Activated T-helper 1 cell treated with anti-CD3 and anti-CD28 coated beads, Interleukin-2, amount 50 U/mL, for 16 hours (primary cell): ENCODE measurements at regions not wholly inside any gene's neighbourhood (a gene's known extent, or its start where the extent isn't known, plus 50 kb on each side); places are given as distances from the start of the nearest gene placed in this dataset.

Experiments
- DNase-seq, 2 donors: peaks; one replicate each; pipeline ENCODE4 v3.0.0-alpha.2; 2020; ENCODE audit warnings: low read depth in 1 of 2, low spot score in 1 of 2

DNA sequence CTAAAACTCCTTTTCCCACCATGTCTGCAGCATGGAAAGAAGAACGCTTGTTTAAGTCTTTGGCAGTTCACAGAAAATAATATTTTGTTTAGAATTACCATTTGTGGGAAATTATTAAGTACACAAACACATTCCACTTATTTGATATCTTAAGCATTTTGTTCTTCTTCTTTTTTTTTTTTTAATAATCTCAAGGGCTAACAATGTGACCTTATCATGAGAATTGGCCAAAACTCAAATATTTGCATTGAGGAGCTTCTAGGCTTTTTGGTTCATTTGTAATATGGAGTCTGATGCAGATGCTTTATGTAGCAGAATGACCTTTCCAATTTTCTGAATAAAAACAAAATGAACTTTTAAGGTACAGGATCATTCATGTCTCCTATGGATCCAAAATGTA lies 555.0 kb downstream of the ZEB2 start:
- no peak for DNase-seq

DNA sequence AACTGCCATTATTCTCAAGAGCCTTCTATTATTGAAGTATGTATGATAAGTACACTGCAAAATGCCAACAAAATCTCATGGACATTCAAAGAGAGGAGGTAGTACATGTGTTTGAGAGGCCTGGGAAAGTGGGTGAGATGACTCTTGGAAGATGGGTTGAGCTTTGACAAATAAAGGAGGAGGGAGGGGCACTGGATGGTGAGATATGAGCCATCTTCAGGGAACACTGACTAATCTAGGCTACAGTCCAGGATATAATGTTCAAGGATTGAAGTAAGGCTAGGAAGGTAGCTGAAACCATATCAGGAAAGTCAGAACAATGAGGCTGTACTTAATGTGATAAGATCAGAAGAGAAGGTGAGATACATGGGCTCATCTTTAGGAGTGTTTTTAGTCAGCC lies 559.7 kb downstream of the ZEB2 start:
- no peak for DNase-seq

DNA sequence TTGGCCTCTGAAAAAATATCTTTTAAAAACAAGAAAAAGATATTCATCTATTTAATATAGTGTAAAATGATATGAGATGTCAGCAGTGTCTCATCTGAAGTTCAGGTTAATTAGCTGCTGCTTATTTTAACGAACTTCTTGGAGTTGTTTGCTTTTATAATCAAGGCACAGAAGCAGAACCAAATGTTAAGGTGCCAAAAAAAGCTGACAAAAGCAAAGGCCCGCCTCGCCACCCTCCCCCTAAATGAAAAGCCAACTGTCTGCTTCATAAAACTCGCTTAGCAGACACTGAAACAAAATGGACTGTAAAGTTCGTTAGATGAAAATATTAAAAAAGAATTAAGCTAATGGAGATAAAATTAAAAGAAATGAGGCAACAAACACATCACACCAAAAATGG lies 562.6 kb downstream of the ZEB2 start:
- no peak for DNase-seq

DNA sequence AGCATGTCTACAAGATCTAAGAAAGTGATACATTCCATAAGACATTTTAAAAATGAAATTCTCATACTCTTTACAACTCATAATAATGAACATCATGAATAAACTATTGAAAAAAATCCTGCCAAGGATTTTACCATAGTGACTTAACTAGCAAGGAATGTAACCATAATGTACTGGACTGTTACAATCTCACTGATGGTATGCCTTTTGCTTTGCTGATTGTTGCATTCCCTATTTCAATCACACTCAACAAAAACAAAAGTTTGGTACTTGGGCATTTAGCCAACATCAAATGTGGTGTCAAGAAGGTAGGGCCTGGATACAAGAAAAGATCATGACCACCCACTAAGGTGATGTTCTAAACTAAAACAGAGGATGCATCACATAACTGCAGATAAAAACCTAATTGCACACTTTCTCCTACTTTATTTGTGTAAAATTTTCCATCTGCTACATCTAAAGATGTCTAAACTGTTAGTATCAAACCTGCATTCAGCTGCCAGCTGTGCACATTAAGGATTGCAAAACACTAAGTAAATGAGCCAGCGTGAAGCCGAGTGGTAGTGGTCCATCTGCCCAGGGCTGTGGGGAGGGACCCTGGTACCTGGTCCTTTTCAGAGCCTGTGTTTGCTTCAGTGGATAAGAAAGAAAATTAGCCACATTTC lies 564.4 kb downstream of the ZEB2 start:
- DNase-seq, result no peak

DNA sequence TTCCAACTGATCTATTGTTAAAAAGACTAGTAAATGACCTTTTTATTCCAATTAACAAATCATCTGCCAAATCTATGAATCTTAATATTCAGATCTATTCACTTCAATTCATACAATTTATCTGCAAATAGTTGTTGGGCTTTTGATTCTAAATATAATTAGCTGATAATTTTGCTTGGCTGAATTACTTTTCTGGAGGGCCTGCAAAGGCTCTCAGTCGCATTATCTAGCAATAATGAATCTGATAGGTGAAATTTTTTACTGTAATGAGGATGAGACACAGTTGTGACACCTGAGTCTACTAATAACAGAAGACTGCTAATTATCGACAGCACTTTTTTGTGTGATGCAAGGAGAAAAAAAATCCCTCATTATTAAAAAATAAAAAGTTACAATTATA lies 565.1 kb downstream of the ZEB2 start:
- no peak for DNase-seq

DNA sequence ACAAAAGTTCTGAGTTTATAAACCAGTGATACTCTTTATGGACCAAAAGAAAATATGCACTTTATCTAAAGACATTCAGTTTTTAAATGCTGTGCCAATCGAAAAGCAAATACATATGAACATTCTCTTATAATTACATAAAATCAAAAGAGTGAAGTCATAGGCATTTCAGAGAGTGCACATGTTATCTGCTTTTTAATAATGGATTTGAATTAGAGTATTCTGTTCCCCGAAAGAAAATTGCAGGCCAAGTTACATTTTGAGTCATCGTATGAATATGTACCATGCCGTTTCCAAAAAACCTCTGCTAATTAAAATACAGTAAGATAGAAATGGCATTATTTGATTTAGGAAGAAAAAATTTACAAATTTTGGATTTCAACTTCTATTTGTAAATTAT lies 565.7 kb downstream of the ZEB2 start:
- no peak for DNase-seq

DNA sequence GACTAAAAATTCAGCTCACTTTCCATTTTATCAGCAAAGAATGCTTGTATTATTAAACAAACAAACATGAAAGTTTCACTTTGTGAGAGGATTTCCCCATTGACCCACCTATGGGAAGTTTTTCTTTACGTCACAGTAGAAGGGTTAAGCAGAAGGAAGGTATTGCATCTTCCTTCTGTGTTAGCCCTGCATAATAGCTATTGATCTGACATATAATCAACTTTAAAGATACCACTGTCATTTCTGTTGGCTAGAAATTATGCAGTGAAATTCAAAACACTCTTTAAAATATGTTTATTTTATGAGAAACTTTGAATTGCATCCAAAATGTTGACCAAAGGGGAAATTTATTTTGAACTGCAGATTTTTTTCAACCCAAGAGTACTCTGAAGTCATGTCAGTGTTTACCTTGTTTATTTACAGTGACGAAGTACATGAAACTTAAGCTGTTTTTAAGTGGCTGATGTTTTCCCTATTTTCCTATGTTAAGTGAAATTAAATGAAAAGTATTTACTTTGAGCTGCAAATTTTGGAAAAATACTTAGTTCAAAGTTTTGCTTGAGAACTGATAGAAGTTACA lies 566.4 kb downstream of the ZEB2 start:
- no peak for DNase-seq

DNA sequence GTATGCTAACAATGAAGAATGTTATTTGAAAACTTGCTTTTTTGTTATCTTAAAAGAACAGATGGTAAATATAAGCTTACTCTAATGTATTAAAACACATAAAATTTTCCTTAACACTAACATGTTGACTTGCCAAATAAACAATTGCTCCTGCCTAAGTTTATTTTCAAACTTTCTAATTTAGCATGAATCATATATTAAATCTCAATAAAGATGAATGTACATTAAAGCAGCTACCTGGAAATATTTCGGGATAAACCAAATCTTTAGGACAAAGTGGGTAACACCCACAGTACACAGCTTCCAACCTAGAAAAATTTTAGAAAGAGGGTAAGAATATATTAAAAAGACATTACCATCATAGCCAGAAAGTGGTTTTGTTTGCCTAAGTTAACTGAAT lies 567.4 kb downstream of the ZEB2 start:
- no peak for DNase-seq

DNA sequence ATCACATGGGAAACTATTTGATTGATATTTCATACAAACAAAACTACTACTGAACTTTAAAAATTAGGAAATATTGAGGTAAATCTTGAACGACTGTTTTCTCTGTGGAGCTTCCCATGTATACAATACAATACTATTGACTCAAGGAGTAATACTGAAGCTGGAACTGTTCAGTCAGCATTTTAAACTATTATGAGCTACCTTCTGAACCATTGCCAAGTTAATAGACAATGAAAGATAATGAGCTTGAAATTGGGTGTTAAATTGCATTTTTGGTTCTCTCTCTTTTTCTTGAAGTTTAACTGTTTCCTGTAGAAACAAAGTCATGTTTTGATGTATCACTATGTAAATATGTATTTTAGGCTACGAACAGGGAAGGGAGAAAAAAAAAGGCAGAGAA lies 569.2 kb downstream of the ZEB2 start:
- DNase-seq, result no peak

DNA sequence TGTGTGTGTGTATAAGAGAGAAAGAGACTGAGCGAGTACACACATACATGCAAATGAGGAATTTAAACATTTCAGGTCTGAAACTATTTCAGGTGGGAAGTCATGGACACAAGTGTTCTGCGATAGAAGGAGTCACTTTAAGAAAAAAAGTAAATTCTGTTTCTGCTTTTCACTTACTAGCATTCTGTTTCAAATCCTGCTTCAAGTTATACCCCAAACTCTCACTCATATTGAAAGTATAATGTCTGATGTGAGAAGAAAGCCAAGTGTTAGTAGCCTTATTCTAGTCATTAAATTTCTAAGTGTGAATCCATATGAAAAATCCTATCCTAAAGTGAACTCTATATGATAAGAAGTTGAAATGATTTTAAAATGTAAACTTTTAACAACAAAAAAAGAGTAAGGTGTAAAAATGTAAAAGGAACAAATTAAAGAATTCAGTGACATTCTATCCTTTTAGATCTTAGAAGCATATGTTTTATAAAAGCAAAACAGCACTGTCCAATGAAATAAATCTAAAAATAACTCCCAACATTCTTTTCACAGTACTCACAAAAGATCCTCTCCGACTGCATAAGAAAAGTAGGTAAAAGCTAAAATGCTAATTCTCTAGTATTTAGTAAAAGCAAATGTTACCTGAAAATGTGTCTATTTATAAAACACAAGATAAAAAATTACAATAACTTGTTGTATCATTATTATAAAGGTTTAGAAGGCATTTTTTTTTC lies 570.6 kb downstream of the ZEB2 start:
- no peak for DNase-seq

DNA sequence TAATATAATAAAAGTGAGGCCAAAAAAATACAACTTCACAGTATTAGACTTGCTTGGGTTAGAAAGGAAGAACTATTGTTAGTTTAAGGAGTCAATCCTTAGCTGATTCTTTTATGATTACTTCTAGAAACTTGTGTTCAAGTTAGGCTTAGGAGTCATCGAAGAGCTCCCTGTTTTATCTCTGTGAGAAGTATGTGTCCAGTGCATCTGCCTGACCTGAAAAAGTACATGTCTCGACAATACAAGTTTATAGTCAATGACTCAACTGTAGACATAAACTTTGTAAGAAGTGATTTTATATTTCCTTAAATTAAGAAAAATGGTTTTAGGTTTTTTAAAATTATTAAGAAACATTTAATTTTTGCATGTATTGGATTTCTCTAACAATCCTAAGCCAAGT lies 571.2 kb downstream of the ZEB2 start:
- no peak for DNase-seq

DNA sequence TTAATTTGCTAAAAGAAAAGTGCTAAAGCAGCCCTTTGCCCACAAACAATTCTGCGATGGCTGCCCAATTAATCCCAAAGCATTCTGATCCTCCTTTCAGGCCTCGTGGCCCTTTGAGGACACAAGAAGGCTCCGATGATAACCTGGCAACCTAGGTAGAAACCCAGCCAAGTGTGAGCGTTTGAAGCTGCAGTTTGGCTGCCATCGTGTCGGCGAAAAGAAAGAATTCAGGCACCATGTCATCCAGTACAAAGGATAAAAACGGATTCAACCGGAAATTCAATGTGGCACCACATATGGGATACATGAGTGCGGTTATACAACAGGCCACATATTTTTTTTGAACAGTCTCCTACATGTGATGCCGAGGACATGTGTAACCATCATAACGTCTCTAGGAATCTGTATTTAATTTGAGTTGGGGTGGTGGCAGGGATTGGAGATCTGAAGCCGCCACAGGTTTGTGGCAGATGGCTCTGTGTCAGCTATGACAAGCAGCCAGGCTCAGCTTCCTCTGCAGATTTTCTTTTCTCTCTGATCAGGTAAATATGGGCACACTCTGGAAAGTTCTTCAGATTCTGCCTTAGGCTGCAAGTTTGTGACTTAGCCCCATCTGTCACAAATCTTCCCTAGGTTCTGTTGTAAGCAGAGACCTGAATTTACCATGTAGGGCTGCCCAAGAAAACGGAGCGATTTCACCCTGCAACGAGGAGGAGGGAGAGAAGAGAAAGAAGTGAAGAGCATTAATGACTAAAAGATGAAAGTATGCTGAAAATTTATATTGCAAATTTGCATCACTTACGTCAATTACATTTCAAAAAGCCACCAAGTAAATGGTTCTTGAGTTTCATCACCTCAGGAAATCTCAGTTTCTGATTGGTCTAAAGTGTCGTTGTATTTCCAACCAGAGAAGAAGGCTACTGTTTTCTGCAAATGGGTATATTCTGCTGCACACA lies 573.2 kb downstream of the ZEB2 start:
- no peak for DNase-seq

DNA sequence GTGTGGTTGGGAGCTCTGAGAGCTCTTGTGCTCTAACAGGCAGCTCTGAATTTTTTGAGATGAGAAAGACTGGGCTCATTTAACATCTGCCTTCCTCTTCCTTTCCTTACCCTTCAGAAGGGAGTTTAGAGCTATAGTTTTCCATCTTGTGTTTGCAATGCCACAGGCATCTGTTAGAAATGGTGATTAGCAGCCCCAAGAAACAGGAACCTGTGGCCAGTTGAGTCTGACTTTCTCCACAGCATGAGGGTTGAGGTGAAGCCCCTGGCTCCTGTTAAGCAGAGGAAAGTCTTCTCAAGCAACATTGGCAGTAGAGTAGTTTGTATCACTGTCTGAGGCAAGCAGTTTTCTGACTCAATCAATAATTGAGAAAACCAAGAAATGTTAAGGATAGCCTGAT lies 577.4 kb downstream of the ZEB2 start:
- DNase-seq, result no peak

DNA sequence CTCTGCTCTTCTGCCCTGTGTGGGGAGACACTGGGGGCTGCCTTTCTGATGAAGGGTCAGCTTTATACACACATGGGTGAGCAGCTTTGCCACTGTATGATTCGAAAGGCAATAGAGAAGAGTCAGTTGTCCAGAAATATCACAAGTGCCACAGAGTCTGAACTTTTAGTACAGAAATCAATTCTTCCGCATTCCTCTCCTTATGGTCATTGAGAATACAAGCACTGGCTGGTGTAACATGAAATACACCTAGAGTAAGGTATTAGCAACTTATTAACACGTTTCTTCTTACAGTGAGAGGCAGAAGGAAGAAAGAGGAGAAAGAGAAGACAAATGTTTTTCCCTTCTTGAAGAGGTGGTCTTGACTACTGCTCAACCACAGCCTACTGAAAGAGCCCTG lies 579.2 kb downstream of the ZEB2 start:
- no peak for DNase-seq

DNA sequence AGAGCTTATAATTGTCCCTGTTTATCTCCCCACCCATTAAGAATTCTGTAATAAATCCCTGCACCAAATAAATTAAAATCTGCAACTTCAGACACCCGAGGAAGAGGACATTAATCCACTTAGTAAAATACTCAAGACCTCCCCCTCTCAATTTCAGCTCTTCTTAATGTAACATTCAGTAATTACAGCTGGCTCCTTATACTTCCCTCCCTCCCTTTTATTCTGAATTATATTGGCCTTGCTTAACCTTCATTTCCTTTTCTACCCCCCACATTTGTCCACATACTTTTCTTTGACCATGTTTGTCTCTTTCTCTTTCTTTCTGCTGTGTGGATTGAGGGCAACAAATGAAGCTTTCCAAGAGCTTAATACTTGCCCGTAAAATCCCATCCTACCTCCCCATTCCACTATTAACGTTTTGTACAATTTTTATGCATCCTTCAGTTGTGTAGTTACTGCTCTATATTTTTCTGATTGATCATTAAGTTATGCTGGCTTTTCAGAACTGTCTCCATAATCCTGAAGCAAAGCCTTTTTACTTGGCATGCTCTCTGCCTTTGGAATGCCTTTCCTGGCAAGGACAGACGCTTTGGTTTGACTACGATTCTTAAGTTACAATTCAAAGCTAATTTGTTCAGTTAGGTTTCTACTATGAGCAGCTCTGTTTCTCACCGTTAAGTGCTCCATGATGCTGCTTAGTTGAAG lies 580.1 kb downstream of the ZEB2 start:
- DNase-seq, result no peak

DNA sequence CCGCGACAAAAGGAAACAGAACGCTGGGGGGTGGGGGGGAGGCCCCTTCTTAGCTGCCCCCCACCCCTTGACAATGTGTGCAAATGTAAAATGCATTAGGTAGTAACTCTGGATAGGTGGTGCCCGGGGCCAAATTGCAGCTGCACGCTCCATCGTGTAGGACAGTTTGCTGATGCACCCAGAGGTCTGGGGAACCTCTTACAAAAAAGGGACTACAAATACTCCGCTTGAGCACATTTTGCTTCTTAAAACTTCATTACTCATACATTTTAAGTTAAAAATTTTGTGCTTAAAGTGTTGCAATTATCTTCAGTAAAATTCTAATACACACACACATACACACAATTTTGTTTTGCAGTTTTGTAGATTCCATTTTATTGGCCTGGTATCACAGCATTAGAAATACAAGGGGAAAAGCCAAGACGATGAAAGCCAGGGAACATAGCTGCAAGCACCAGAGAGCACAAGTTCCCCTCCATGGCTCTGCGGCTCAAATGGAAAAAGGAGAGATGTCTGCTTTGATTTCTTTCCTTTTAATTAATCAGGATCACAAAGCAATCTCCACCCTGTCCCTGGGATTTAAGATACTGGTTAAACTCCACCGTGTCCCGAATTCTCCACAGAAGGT lies 582.1 kb downstream of the ZEB2 start:
- DNase-seq, result no peak

DNA sequence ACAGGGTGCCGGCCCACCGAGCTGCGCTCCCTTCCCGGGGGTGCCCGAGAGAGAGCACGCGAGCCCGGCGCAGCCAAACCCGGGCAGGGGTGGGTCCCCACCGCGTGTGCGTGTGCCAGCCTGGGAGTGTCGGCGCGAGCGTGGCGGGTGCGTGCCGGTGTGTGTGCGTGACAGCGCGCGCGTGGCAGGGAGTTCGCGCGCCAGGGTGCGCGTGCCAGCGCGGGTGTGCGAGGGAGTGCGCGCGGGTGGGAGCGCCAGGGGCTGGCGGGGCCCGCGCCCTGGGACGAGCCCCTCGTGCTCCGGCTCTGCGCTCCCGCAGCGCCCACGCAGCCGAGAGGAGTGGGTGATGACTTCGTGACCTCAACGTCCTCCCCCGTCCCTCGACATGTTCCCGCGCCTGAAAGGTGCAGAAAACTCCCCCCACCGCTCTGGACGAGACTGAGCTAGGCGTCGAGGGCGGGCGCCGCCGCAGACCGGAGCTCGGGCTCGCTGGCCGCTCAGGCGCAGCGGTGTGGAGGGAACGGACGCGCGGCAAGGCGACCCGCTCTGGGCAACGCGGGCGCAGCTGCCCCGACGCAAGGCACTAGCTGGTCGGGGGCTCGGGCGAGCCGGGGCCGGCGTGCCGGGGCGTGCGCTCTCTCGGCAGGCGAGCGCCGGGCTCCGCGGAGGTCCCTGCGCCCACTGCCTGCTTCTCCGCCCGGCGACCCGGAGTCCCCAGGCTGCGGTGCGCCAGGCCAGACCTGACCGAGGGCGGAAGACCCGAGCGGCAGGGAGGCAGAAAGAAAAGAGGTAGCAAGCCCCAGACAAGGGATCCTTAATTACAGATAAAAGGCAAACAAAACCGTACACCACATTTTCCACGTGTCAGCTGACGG lies 582.8 kb downstream of the ZEB2 start:
- no peak for DNase-seq

DNA sequence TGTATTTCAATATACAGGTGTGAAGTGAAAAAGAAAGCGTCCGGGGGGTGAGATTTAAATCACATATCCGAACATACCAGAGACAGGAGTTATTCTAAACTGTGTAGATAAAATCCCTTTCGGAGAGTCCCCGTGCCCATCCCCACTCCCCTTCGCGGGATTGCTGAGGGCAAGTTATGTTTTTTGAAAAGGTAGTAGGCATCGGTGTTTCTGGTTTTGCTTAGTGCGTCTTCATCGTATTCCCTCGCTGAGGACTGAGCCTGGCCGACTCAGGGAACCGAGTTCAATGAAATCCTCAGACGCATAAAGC lies 583.4 kb downstream of the ZEB2 start:
- DNase-seq, result no peak

DNA sequence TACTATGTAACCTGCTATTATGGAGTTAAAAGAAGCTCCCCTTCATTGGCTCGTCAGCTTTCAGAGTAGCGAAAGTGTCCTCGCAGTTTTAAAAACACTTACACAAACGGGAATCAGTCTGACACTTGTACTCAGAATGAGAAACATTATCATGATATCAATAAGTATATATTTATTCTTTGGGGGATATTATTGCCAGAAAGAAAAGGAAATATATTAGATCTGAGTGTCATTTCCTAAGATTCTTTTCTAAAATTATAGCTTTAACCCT lies 584.5 kb downstream of the ZEB2 start:
- DNase-seq, result no peak
